CD14-positive monocyte (primary cell): ENCODE measurements at regions not wholly inside any gene's neighbourhood (a gene's known extent, or its start where the extent isn't known, plus 50 kb on each side); places are given as distances from the start of the nearest gene placed in this dataset.

Source experiments
- DNase-seq, 3 donors: peaks; one replicate each; pipeline ENCODE4 v3.0.0-alpha.2; 2011 to 2022
- H2AFZ ChIP-seq: 2 replicates; pipeline ENCODE4 v1.6.0; 2012; ENCODE audit warnings: mild to moderate bottlenecking, low read depth, low read length, inconsistent platforms; ENCODE audit not compliant: insufficient read depth, poor library complexity, severe bottlenecking
- H3K27ac ChIP-seq, 2 donors: 1 replicate in 1 of 2; 2 replicates in 1 of 2; pipeline ENCODE4 v1.5.1; 2012 to 2013; ENCODE audit warnings: low read length in 2 of 2, control low read depth in 1 of 2, inconsistent platforms in 1 of 2, low read depth in 1 of 2, mild to moderate bottlenecking in 1 of 2
- H3K27me3 ChIP-seq, 2 donors: one replicate each; pipeline versions ENCODE4 v1.6.0 to v1.6.1; 2011 to 2013; ENCODE audit warnings: low read length in 2 of 2; ENCODE audit not compliant: control insufficient read depth in 2 of 2, insufficient read depth in 2 of 2
- H3K36me3 ChIP-seq, 2 donors: replicated peaks in 1 of 2; 1 replicate in 1 of 2; 2 replicates in 1 of 2; pipeline versions ENCODE4 v1.5.1 to v1.6.1; 2012 to 2013; ENCODE audit warnings: low read length in 2 of 2, control low read depth in 1 of 2, inconsistent platforms in 1 of 2, mild to moderate bottlenecking in 1 of 2; ENCODE audit not compliant: insufficient read depth in 2 of 2, control insufficient read depth in 1 of 2
- H3K4me1 ChIP-seq, 2 donors: 1 replicate in 1 of 2; 2 replicates in 1 of 2; pipeline versions ENCODE4 v1.5.1 to v1.6.1; 2012 to 2013; ENCODE audit warnings: low read length in 2 of 2, control low read depth in 1 of 2, inconsistent platforms in 1 of 2, mild to moderate bottlenecking in 1 of 2, moderate library complexity in 1 of 2; ENCODE audit not compliant: insufficient read depth in 2 of 2, control insufficient read depth in 1 of 2
- H3K4me2 ChIP-seq: replicated peaks from 2 replicates; pipeline ENCODE3; 2012; ENCODE audit warnings: low read length, moderate library complexity, mild to moderate bottlenecking; ENCODE audit not compliant: poor library complexity, severe bottlenecking; ENCODE audit errors: extremely low read depth
- H3K4me3 ChIP-seq, 3 experiments: fragments of 200-600 bp in 1 of 3; sonication (generic) in 1 of 3; replicated peaks in 1 of 3; 1 replicate in 2 of 3; 2 replicates in 1 of 3; pipeline ENCODE4 v1.5.1; 2011 to 2013; ENCODE audit warnings: low read length in 3 of 3, mild to moderate bottlenecking in 3 of 3, control low read depth in 2 of 3, low read depth in 2 of 3, inconsistent platforms in 1 of 3, moderate library complexity in 1 of 3
- H3K79me2 ChIP-seq: 2 replicates; pipeline ENCODE4 v1.6.0; 2012; ENCODE audit warnings: mild to moderate bottlenecking, control low read depth, inconsistent platforms, low read length, moderate library complexity; ENCODE audit not compliant: insufficient read depth
- H3K9ac ChIP-seq: 2 replicates; pipeline ENCODE4 v1.6.0; 2017; ENCODE audit warnings: low read length, mild to moderate bottlenecking; ENCODE audit not compliant: insufficient read depth, poor library complexity, severe bottlenecking
- H3K9me3 ChIP-seq, 2 donors: replicated peaks in 1 of 2; 1 replicate in 1 of 2; 2 replicates in 1 of 2; pipeline versions ENCODE4 v1.5.1 to v1.6.1; 2012 to 2013; ENCODE audit warnings: low read length in 2 of 2, control low read depth in 1 of 2; ENCODE audit not compliant: control insufficient read depth in 1 of 2, insufficient read depth in 1 of 2
- H4K20me1 ChIP-seq: 2 replicates; pipeline ENCODE4 v1.6.0; 2012; ENCODE audit warnings: mild to moderate bottlenecking, low read length, control low read depth, moderate library complexity; ENCODE audit not compliant: insufficient read depth
- H3K27ac Mint-ChIP-seq, 7 donors: one replicate each; pipeline ENCODE4 v1.8.0; 2020; ENCODE audit warnings: mild to moderate bottlenecking in 7 of 7, mixed read lengths in 7 of 7, moderate library complexity in 6 of 7, inconsistent platforms in 2 of 7
- H3K27me3 Mint-ChIP-seq, 3 donors: one replicate each; pipeline ENCODE4 v1.8.0; 2021 to 2022; ENCODE audit warnings: low read depth in 3 of 3, mild to moderate bottlenecking in 3 of 3, mixed read lengths in 3 of 3, moderate library complexity in 3 of 3, inconsistent platforms in 1 of 3
- H3K36me3 Mint-ChIP-seq, 2 donors: one replicate each; pipeline ENCODE4 v1.8.0; 2020; ENCODE audit warnings: mixed read lengths in 2 of 2, inconsistent platforms in 1 of 2, mild to moderate bottlenecking in 1 of 2
- H3K4me1 Mint-ChIP-seq: one replicate; pipeline ENCODE4 v1.8.0; 2020; ENCODE audit warnings: mild to moderate bottlenecking, mixed read lengths
- H3K4me3 Mint-ChIP-seq, 2 donors: one replicate each; pipeline ENCODE4 v1.8.0; 2020; ENCODE audit warnings: mild to moderate bottlenecking in 2 of 2, mixed read lengths in 2 of 2, moderate library complexity in 1 of 2
- H3K9me3 Mint-ChIP-seq, 7 donors: one replicate each; pipeline ENCODE4 v1.8.0; 2020 to 2022; ENCODE audit warnings: mixed read lengths in 7 of 7, mild to moderate bottlenecking in 6 of 7, moderate library complexity in 6 of 7, inconsistent platforms in 2 of 7
- CTCF ChIP-seq: fragments of 200-600 bp; IDR thresholded peaks from one replicate; pipeline ENCODE4 v1.8.0; 2022; ENCODE audit warnings: antibody characterized with exemption, mild to moderate bottlenecking
- WGBS: methylation state at CpG from one replicate; pipeline ENCODE4 v1.1.5; 2013; ENCODE audit warnings: missing lambda C conversion rate; ENCODE audit not compliant: insufficient coverage; 5-methylcytosine and 5-hydroxymethylcytosine counted together
- intact Hi-C, 2 donors: fragments of 100-400 bp; cut with micrococcal nuclease; formaldehyde crosslinking; loops; one replicate each; pipeline versions ENCODE4 v1.15.0 to v1.15.1; 2023

GRCh38 chr18:28916456-28916855, 739.5 kb upstream of the CDH2 start:
- Mint-ChIP-seq H3K27ac (no peak overlapping the region), H3K4me3 (no peak overlapping the region), H3K4me1 (no peaks in the 10 kb centered on the region), H3K27me3 (no peaks in the 10 kb centered on the region), H3K36me3 (no peaks in the 10 kb centered on the region), H3K9me3 (peaks cover 2 to 13% (median 5%) of the 10 kb centered on the region in 7 donors)
- no peak for DNase-seq
- Histone ChIP-seq H3K4me1 (no peaks in the 10 kb centered on the region), H3K9ac (no peak overlapping the region), H3K27ac (no peak overlapping the region), H3K4me2 (no peak overlapping the region), H3K9me3 (peaks cover 6 to 9% of the 10 kb centered on the region in 2 donors), H3K4me3 (no peak overlapping the region), H3K27me3 (no peaks in the 10 kb centered on the region), H3K79me2 (no peaks in the 10 kb centered on the region), H3K36me3 (no peaks in the 10 kb centered on the region), H2AFZ (no peak overlapping the region), H4K20me1 (no peaks in the 10 kb centered on the region)
- no peak for TF ChIP-seq CTCF
- intact Hi-C loops = no loop called here

GRCh38 chr18:28905509-28905908, 728.6 kb upstream of the CDH2 start:
- Mint-ChIP-seq H3K4me3 (no peak overlapping the region), H3K9me3 (peaks cover 6 to 17% (median 11%) of the 10 kb centered on the region in 7 donors), H3K36me3 (no peaks in the 10 kb centered on the region), H3K27me3 (no peaks in the 10 kb centered on the region), H3K27ac (no peak overlapping the region), H3K4me1 (no peaks in the 10 kb centered on the region)
- no peak overlapping the region for H3K27ac ChIP-seq
- TF ChIP-seq CTCF = no peak
- no peaks in the 10 kb centered on the region for H3K79me2 ChIP-seq
- H3K9ac ChIP-seq = no peak overlapping the region
- no CpG with 5 or more reads among the region's 1 CpG for WGBS
- no peak overlapping the region for H3K4me3 ChIP-seq
- no peaks in the 10 kb centered on the region for H3K36me3 ChIP-seq
- no peak for DNase-seq
- H2AFZ ChIP-seq = no peak overlapping the region
- no peak overlapping the region for H3K4me2 ChIP-seq
- H3K27me3 ChIP-seq = no peaks in the 10 kb centered on the region
- no peaks in the 10 kb centered on the region for H3K4me1 ChIP-seq
- no peaks in the 10 kb centered on the region for H4K20me1 ChIP-seq
- intact Hi-C loops = no loop called here
- peaks cover 0 to 5% of the 10 kb centered on the region in 2 donors for H3K9me3 ChIP-seq
